ENCODE measurements at regions not wholly inside any gene's neighbourhood (a gene's known extent, or its start where the extent isn't known, plus 50 kb on each side); places are given as distances from the start of the nearest gene placed in this dataset.

- no peak for DNase-seq
Measured at GRCh38 chr15:46329876-46330275, 695.0 kb downstream of the SQOR start.

- DNase-seq = no peak
Measured at GRCh38 chr15:46331546-46331945, 696.7 kb downstream of the SQOR start.

- no peak for DNase-seq
Measured at GRCh38 chr15:46343196-46343935, 708.5 kb downstream of the SQOR start.

GRCh38 chr15:46344115-46344724 is 709.4 kb downstream of the SQOR start:
- DNase-seq = no peak

- no peak for DNase-seq
Measured at GRCh38 chr15:46344915-46345314, 710.1 kb downstream of the SQOR start.

- DNase-seq = no peak
Measured at GRCh38 chr15:46354443-46354842, 719.6 kb downstream of the SQOR start.

- no peak for DNase-seq
Measured at GRCh38 chr15:46365572-46365971, 730.7 kb downstream of the SQOR start.

GRCh38 chr15:46366360-46367007 is 731.7 kb downstream of the SQOR start:
- DNase-seq = no peak

GRCh38 chr15:46383978-46384377 is 749.1 kb downstream of the SQOR start:
- DNase-seq = no peak

GRCh38 chr15:46386356-46386755 is 751.5 kb downstream of the SQOR start:
- DNase-seq = no peak

- no peak for DNase-seq
Measured at GRCh38 chr15:46389739-46390138, 754.9 kb downstream of the SQOR start.

- DNase-seq = no peak
Measured at GRCh38 chr15:46394463-46394862, 759.6 kb downstream of the SQOR start.

GRCh38 chr15:46408312-46408711 is 773.5 kb downstream of the SQOR start:
- DNase-seq = no peak

GRCh38 chr15:46409841-46410301 is 775.0 kb downstream of the SQOR start:
- DNase-seq = no peak

- no peak for DNase-seq
Measured at GRCh38 chr15:46410705-46411104, 775.9 kb downstream of the SQOR start.

GRCh38 chr15:46411900-46412299 is 777.1 kb downstream of the SQOR start:
- DNase-seq = no peak

- no peak for DNase-seq
Measured at GRCh38 chr15:46413799-46414198, 779.0 kb downstream of the SQOR start.

- DNase-seq = no peak
Measured at GRCh38 chr15:46416544-46416943, 781.7 kb downstream of the SQOR start.

GRCh38 chr15:46420990-46421389 is 786.2 kb downstream of the SQOR start:
- no peak for DNase-seq

GRCh38 chr15:46441294-46442062 is 806.6 kb downstream of the SQOR start:
- no peak for DNase-seq

GRCh38 chr15:46442184-46442583 is 807.4 kb downstream of the SQOR start:
- no peak for DNase-seq

GRCh38 chr15:46442901-46443590 is 808.2 kb downstream of the SQOR start:
- DNase-seq = no peak

Data from inflammatory macrophage treated with lipopolysaccharide for 4 hours (primary cell).